ENCODE measurements at regions not wholly inside any gene's neighbourhood (a gene's known extent, or its start where the extent isn't known, plus 50 kb on each side); places are given as distances from the start of the nearest gene placed in this dataset.

DNA sequence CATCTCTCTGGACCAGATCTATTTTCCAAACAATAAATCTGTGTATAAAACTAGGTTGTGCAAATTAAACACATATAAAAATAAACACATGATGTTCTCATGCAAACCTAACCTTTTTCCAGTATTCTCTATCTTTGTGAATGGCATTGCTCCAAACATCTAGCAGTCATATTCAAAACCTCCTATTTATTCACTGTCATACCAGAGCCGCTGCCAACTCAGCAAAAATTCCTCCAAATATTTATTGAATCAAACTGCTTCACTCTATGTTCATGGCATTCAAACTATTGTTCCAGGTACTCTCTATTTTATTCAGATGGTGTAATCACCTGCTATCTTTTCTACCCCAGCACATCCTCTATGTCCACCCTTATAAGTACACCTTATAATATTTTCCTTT lies 652.1 kb upstream of the RIOK2 start:
- TF ChIP-seq, protein P1, sequence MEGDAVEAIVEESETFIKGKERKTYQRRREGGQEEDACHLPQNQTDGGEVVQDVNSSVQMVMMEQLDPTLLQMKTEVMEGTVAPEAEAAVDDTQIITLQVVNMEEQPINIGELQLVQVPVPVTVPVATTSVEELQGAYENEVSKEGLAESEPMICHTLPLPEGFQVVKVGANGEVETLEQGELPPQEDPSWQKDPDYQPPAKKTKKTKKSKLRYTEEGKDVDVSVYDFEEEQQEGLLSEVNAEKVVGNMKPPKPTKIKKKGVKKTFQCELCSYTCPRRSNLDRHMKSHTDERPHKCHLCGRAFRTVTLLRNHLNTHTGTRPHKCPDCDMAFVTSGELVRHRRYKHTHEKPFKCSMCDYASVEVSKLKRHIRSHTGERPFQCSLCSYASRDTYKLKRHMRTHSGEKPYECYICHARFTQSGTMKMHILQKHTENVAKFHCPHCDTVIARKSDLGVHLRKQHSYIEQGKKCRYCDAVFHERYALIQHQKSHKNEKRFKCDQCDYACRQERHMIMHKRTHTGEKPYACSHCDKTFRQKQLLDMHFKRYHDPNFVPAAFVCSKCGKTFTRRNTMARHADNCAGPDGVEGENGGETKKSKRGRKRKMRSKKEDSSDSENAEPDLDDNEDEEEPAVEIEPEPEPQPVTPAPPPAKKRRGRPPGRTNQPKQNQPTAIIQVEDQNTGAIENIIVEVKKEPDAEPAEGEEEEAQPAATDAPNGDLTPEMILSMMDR (IDR thresholded peaks at IDR 0.05; ENCODE audit: insufficient read depth, missing control alignments): no peak
- FAIRE-seq: no peak
- no peak for DNase-seq (ENCODE audit: insufficient read length, low spot score)

DNA sequence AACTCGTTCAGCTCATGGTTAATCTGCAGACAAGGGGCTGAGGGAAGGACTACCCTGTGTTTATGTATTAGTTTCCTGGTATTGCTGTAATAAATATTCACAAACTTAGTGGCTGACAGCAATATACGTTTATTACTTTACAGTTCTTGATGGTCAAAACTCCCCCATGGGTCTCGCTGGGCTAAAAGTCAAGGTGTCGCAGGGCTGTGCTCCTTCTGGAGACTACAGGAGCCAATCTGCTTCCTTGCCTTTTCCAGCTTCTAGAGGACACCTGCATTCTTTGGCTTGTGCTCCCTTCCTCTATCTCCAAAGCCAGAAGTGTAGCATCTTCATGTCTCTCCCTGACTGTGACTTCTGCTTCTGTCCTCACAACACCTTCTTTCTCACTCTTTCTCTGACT lies 653.8 kb upstream of the RIOK2 start:
- DNase-seq (ENCODE audit: insufficient read length, low spot score) (no peak), FAIRE-seq (no peak)
- TF ChIP-seq, protein P1 (IDR thresholded peaks at IDR 0.05; ENCODE audit: insufficient read depth, missing control alignments): no peak

DNA sequence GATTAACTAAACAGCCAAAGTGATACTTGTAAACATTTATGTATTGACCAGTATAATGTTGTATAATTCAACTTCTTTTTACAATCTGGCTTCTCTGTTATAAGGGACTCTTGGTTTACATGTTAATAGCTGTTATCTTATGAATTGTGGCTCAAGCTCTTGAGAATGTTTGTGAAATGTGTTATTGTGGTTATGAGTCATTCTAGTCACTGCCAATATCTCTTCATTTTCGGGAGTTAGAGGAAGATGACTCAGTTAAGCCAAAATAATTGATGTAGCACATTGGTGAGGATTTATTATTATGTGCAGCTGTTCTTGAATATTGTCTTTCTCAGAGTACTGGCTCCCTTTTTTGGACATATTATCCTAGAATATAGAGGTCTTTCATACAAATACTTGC lies 655.2 kb upstream of the RIOK2 start:
- TF ChIP-seq, protein P1 (IDR thresholded peaks at IDR 0.05; ENCODE audit: insufficient read depth, missing control alignments): no peak
- DNase-seq (ENCODE audit: insufficient read length, low spot score): no peak
- FAIRE-seq: no peak

DNA sequence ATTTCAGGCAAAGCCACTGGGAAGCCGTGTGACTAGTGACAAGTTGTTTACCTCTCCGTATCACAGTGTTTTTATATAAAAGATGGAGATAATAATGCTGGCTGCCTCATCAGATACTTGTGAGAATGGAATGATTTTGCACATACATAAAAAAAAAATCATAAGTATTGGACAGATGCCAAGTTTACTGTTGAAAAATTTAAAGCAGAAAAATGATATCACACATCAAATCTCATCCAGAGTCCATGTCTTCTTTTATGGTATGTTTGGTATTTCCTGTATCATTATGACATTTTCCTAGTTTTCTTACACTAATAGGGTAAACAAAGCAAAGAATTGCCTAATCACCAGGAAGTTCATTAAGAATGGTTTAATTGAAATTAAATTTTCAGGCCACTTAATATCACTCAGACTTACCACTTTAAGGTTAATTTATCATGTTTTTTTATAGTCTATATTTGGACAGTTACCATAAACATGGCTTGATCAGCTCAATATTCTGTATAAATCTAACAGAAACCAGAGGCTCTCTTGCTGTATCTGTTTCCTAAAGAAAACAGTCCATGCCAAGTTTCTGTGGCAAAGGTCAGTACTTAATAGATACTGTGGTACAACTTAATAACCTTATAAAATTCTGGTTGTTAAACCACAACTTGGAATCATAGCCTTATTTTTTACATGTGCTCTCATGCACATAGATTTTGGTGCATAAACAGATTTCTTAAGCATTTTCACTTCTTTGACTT lies 656.5 kb upstream of the RIOK2 start:
- TF ChIP-seq, protein P1 (IDR thresholded peaks at IDR 0.05; ENCODE audit: insufficient read depth, missing control alignments): no peak
- DNase-seq (ENCODE audit: insufficient read length, low spot score): no peak
- no peak for FAIRE-seq

DNA sequence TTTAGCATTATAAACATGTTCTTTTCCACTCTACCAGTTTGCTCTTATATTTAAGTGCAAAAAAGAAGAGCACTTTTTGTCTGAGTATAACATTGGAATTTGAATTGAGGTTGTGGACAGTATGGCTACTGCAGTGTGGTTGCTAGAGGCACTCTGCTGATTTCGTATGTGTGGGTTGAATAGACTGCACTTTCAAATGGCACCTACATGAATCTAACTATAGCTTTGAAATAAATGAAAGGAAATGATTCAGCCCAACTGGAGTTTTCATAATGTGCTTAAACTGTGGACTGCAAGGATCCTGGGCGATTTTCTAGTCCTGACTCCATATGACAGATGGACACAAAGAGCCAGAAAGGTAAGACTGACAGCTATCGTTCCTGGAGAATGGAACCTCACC lies 657.6 kb upstream of the RIOK2 start:
- DNase-seq (ENCODE audit: insufficient read length, low spot score): no peak
- TF ChIP-seq, protein P1 (IDR thresholded peaks at IDR 0.05; ENCODE audit: insufficient read depth, missing control alignments): no peak
- no peak for FAIRE-seq

DNA sequence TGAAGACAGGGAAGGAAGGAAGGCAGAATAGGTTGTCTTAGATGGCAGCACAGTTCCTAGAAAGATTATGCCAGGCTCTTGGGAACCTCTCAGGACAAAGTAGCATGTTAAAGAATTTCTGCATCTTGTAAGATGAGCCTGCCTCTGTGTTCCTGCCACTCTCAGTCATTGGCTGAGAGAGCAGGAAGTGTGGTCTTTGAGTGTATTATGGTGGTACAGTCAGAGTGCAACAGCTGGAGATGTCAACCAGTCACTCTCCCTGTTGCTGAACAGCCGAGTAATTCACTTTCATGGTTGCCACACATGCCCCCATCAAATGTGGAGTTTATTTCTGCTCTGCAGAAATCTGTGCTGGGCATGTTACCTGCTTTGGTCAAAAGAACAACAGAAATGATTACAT lies 659.6 kb upstream of the RIOK2 start:
- DNase-seq (ENCODE audit: insufficient read length, low spot score): no peak
- TF ChIP-seq, protein P1 (IDR thresholded peaks at IDR 0.05; ENCODE audit: insufficient read depth, missing control alignments): no peak
- FAIRE-seq: no peak

DNA sequence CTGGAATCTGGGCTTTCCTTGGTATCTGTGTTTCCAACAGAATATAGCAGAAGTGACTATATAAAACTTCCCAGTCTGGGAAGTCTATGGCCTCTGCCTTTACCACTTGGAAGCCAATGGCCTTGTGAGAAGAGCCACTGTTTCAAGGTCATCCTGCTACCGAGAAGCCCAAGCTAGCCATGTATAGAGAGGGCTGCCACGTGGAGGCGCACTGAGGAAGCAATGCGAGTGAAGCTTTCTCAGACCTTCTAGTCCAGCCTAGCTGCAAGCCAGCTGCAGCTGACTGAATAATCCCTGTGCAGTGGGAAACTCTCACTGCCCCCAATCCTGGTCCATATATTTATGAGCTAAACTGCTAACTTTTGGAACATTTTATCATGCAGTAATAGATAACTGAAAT lies 661.8 kb upstream of the RIOK2 start:
- TF ChIP-seq, protein P1 (IDR thresholded peaks at IDR 0.05; ENCODE audit: insufficient read depth, missing control alignments): no peak
- no peak for FAIRE-seq
- DNase-seq (ENCODE audit: insufficient read length, low spot score): no peak
